ENCODE measurements at regions not wholly inside any gene's neighbourhood (a gene's known extent, or its start where the extent isn't known, plus 50 kb on each side); places are given as distances from the start of the nearest gene placed in this dataset.
"Not testable (repeated sequence)": the region's sequence is repeated elsewhere in the genome, so short reads cannot be mapped to it uniquely, and the experiment has no call there.

DNA sequence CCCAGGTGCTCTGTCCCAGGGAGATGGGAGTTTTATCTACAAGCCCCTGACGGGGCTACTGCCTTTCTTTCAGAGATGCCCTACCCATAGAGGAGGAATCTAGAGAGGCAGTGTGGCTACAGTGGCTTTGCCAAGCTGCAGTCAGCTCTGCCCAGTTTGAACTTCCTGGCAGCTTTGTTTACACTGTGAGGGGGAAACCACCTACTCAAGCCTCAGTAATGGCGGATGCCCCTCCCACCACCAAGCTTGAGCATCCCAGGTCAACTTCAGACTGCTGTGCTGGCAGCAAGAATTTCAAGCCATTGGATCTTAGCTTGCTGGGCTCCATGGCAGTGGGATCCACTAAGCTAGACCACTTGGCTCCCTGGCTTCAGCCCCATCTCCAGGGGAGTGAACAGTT is 53.1 kb upstream of the TMEM252 start:
- DNase-seq, result peak; percentile 35

- no peak for DNase-seq
Measured at GRCh38 chr9:68595868-68596267, 55.2 kb upstream of the TMEM252 start.

GRCh38 chr9:68597362-68597997 is 56.8 kb upstream of the TMEM252 start:
- no peak for DNase-seq

DNA sequence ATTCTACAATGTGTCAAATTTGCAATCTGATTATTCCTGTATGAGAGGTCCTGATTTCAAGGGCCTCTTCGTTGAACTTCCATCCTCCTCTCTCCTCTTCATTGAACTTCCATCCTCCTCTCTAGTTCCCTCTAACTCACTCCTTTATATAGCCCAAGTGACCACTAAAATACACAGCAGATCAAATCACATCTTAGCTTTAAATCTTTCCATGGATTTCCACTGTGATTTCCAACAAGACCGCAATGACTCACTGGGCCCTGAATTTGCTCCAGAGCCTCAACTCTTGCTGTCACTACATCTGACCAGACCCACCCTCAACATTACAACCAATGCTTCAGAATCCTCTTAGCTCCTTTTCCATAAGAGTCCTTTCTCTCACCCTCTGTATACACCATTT is 59.1 kb upstream of the TMEM252 start:
- no peak for DNase-seq

DNA sequence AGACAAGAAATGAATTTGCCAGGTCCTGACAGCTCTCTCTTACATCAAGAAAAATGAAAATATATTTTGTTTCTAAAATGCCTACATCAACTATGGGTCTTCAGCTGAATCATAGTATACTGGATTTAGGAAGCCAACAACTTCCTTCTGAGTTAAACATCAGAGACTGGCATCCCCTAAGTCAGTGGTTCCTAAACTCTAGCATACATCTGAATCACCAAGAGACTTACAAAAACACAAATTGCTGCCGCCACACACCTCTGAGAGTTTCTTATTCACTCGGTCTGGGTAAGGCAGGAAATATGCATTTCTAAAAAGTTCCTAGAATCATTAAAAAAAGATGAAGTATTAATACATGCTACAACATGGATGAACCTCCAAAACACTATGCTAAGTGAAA is 60.4 kb upstream of the TMEM252 start:
- no peak for DNase-seq

DNA sequence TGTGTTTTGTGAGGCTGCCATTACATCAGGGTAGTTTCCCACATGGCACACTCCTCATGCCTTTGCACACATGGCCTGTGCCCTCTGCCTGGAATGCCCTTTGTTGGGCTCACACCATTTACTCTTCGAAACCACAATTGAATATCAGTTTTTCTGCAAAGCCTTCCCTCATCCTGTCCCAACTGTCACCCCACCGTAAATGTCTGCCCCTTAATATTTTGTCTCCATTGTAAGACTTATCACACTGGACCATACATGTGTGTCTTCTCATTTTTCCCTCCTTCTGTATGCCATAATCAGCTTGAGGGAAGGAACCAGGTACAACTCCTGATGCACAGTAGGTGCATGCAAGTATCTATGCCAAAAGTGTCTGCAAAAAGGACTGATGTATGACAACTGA is 62.7 kb upstream of the TMEM252 start:
- DNase-seq, result no peak

- no peak for DNase-seq
Measured at GRCh38 chr9:68608763-68609162, 68.1 kb upstream of the TMEM252 start.

DNA sequence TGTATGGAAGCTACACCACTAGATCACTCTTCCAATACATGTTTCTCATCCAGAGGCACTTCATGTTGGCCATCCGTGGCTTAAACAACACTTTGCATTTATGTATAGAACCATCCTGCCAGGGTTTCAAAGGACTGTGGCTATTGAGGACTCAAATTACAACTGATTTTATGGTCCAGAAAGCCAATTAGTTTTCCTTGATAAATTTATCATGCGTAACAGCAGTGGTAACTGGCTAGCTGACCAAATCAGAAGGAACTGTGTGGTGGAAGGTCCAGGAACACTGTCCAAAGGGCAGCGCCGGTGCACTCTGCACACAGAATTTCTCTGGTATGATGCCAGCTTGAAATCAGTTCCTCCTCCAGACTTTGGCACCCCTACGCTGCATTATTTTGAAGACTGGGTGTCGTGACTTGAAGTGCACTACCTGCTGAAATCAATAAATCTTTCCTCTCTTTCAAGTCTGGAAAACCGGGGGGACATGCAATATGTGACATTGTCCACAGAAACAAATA is 69.3 kb upstream of the TMEM252 start:
- no peak for DNase-seq

- no peak for DNase-seq
Measured at GRCh38 chr9:68614121-68614520, 73.4 kb upstream of the TMEM252 start.

DNA sequence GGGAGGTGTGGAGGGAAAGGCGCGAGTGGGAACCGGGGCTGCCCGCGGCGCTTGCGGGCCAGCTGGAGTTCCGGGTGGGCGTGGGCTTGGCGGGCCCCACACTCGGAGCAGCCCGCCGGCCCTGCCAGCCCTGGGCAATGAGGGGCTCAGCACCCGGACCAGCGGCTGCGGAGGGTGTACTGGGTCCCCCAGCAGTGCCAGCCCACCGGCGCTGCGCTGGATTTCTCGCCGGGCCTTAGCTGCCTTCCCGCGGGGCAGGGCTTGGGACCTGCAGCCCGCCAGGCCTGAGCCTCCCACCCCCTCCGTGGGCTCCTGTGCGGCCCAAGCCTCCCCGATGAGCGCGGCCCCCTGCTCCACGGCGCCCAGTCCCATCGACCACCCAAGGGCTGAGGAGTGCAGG is 76.3 kb upstream of the TMEM252 start:
- not testable (repeated sequence) for DNase-seq

GRCh38 chr9:68619072-68619471 is 78.4 kb upstream of the TMEM252 start:
- no peak for DNase-seq

DNA sequence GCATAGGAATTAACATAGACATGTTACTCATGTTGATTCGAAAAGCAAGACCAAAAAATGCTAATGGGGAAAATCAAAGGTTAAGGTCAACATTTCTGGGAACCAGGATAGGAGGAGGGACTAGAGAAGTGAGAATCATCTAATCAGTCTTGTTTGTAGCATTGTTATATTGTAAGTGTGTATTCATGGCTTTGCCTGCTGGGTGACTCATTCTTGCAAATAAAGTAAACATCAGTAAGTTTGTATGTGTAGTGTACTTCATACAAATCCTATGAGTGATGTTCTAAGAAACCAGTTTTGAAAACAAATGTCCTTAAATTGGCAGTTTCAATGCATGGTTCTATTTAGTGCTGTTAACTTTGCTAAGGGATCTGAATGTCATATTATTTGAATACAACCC is 79.0 kb upstream of the TMEM252 start:
- no peak for DNase-seq

- DNase-seq, result no peak
Measured at GRCh38 chr9:68625559-68625958, 79.5 kb upstream of the PIP5K1B start.

DNA sequence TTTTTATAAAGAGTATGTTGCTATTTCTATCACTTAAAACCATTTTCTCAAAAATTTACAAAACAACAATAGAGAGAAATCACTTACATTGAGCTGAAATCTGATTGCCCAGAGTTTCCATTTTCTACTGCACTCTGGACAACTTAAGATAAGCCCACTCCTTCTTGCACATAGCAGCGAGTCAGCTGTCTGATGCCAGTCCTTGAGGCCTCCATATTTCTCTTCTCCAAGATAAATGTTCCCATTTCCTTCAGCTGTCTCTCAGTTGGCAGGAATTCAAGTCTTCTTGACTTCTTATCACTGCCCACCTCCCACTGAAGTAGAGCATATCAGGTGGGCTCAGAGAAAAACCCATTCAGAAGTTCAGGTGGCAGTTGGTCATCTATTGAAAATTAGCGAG is 78.5 kb upstream of the PIP5K1B start:
- DNase-seq, result no peak

DNA sequence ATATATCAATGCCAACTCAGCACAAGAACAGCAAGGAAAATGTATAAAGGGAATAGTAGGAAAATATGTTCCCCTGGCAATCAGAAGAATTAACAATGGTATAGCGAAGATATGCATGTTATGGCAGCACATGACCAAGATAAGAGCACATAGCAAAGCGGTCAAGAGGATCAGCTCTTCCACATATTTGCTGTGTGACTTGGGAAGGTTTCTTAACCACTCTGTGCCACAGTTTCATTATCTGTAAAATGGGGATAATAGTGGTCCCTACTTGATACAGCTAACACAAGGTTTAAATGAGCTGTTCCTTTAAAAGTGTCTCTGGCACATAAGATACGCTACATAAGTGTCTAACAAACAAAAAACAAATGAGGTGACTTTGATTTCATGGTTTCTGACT is 77.9 kb upstream of the PIP5K1B start:
- DNase-seq, result no peak

DNA sequence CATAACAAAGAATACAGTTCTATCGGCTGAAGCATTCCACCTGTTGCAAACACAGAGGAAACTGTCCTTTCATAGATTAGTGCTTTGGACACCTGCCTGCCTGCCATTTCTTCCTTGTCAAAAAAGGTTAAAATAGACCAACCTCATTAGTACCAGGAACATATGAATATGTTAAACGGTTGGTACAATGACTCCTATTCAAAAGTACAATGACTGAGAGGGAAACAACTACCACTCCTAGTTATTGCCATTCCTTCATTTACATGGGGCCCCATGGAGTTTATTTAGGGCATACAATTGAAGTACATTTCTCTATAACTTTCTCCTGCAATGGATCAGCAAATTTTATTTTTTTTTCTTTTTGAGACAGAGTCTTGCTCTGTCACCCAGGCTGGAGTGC is 77.4 kb upstream of the PIP5K1B start:
- DNase-seq, result peak; percentile 14

DNA sequence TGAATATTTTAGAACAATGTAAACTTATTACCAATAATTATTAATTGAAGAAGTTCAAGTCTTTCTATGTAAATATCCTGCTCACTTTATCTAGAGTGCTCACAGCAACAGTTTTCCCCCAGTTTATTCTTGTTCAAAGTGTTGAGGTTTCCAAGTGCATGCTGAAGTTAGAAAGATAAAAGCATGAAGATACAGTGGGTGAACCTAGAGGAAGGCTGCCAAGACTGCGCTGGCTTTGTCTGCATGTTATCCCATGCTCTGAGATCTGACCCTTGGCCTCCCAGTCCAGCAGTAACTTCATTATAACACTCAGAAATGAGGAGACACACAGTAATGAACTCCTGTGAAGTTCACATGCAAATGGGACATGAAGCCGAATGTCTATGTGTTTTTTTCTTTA is 76.0 kb upstream of the PIP5K1B start:
- no peak for DNase-seq

DNA sequence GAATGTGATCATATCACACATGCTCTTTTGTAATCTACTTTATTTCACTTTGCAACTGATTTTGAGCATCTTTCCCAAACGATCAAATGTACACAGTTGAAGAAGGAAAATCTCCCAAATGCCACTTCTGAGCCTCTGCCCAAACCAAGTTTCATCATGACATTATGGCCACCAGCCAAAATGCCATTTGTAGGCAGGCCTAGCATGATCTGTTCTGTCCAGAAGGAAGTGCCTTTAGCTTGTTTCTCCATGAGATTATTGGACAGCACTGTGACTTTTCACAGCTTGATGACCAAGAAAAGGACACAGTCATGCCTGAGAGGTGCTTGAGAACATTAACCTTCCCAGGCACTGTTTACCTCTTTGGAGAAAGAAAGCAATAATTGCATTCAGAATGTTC is 73.2 kb upstream of the PIP5K1B start:
- DNase-seq, result no peak

- peak; percentile 43 for DNase-seq
Measured at GRCh38 chr9:68637020-68637419, 68.0 kb upstream of the PIP5K1B start.

- DNase-seq, result not testable (repeated sequence)
Measured at GRCh38 chr9:68639261-68639660, 65.8 kb upstream of the PIP5K1B start.

DNA sequence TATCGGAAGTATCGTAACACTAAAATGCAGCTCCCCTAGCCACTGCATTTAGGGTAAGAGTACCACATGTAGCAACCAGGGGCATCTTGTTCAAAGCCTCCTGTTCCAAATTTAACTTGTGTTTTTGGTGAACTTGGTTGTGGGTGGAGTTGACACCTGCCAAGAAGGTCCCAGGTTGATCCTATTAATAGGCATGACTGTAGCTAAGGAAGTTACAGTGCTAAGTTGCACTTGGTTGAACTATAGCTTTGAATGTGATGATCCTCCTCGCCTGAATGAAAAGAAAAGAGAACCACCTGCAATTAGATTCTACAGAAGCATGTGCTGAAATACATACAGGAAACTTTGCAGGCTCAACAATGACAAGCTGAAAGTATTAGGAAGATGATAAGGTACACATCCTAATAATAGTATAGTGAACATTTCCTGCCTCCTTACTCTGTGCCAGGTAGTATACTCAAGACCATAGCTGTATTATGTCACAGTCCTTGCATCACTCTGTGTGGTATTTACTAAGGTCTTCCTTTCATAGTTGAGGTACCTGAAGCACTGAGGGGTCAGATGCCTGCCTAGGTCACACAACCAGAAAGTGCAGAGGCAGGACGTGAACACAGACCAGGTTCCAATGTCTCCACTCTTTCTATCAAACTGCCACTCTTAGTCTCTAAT is 64.5 kb upstream of the PIP5K1B start:
- no peak for DNase-seq

- DNase-seq, result no peak
Measured at GRCh38 chr9:68643901-68644809, 60.9 kb upstream of the PIP5K1B start.

DNA sequence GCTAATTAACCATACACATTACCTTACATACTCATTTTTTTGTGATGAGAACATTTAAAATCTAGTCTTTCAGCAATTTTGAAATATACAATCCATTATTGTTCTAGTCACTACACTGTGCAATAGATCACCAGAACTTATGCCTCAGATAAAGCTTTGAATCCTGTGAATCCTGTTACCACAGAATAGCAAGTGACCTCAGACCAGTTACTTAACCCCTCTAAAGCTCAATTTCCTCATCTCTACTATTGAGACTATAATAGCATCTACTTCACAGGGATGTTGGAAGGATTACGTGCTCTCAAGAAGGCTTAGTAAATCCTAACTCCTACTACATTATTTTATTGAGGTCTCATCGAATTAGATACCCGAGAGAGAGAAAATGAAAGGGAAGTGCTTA is 60.2 kb upstream of the PIP5K1B start:
- DNase-seq, result no peak

- no peak for DNase-seq
Measured at GRCh38 chr9:68648164-68648563, 56.9 kb upstream of the PIP5K1B start.
